GM12878 (cell line): ENCODE measurements at regions not wholly inside any gene's neighbourhood (a gene's known extent, or its start where the extent isn't known, plus 50 kb on each side); places are given as distances from the start of the nearest gene placed in this dataset.

Experiments
- ATAC-seq: fragments of 200-7000 bp; cut with Tn5 transposase; 3 replicates; pipeline ENCODE4 v1.9.1; 2020; ENCODE audit warnings: mild to moderate bottlenecking, moderate library complexity
- BruUV-seq: library from RNA; stranded (reverse); fragments of 400-500 nt; replicated peaks from 2 replicates; lab custom pipeline; 2021; lab: Mats Ljungman, UMichigan
- CTCF ChIA-PET: fragments of 300-600 bp; sonication (Branson Sonifier 250); formaldehyde crosslinking; extraction: SDS; loops from one replicate; lab custom pipeline; 2021; ENCODE audit warnings: inconsistent platforms; lab: Yijun Ruan, JAX
- POLR2A ChIA-PET: fragments of 350-600 bp; formaldehyde crosslinking; extraction: SDS; loops from one replicate; lab custom pipeline; 2021; ENCODE audit warnings: inconsistent platforms; lab: Charles Lee
- RAD21 ChIA-PET: fragments of 300-600 bp; sonication (Branson Sonifier 250); formaldehyde crosslinking; loops from one replicate; lab custom pipeline; 2023; ENCODE audit warnings: antibody characterized with exemption; ENCODE audit not compliant: unreplicated experiment; lab: Charles Lee
- SMC1A ChIA-PET: fragments of 300-600 bp; sonication (Branson Sonifier 250); formaldehyde crosslinking; loops from one replicate; lab custom pipeline; 2023; ENCODE audit not compliant: unreplicated experiment, uncharacterized antibody; lab: Charles Lee
- DNase-seq: peaks from one replicate; pipeline ENCODE4 v3.0.0-alpha.2; 2011; ENCODE audit warnings: low read depth, low spot score
- FAIRE-seq: peaks from 3 replicates; lab custom pipeline; 2011; peaks lifted over from hg19 to GRCh38; lab: Jason Lieb, UNC
- H2AFZ ChIP-seq: 2 replicates; pipeline ENCODE4 v1.6.0; 2011; ENCODE audit warnings: low read depth, low read length, control low read depth; ENCODE audit not compliant: control insufficient read depth
- H3K27ac ChIP-seq: 2 replicates; pipeline ENCODE4 v1.5.1; 2011; ENCODE audit warnings: control low read depth; ENCODE audit not compliant: control insufficient read depth, insufficient read depth
- H3K27me3 ChIP-seq, 2 experiments: replicated peaks in 1 of 2; 2 replicates each; pipeline versions ENCODE4 v1.6.0 to v1.6.1; 2011; ENCODE audit warnings: low read length in 1 of 2; ENCODE audit not compliant: control insufficient read depth in 2 of 2, insufficient read depth in 2 of 2
- H3K36me3 ChIP-seq, 2 experiments: 2 replicates each; pipeline ENCODE4 v1.5.1; 2011; ENCODE audit warnings: low read length in 1 of 2; ENCODE audit not compliant: control insufficient read depth in 2 of 2, insufficient read depth in 2 of 2
- H3K4me1 ChIP-seq: 2 replicates; pipeline ENCODE4 v1.6.1; 2011; ENCODE audit warnings: mild to moderate bottlenecking, low read length, moderate library complexity, mixed read lengths; ENCODE audit not compliant: control insufficient read depth, insufficient read depth
- H3K4me2 ChIP-seq: 2 replicates; pipeline ENCODE4 v1.6.0; 2011; ENCODE audit warnings: control low read depth; ENCODE audit not compliant: control insufficient read depth, insufficient read depth
- H3K4me3 ChIP-seq: fragments of 200-600 bp; sonication (generic); 2 replicates; pipeline ENCODE4 v1.5.1; 2016
- H3K79me2 ChIP-seq: 2 replicates; pipeline ENCODE4 v1.6.0; 2011; ENCODE audit warnings: low read length; ENCODE audit not compliant: control insufficient read depth, insufficient read depth
- H3K9ac ChIP-seq: 2 replicates; pipeline ENCODE4 v1.8.0; 2011; ENCODE audit warnings: low read length, control low read depth, mixed read lengths; ENCODE audit not compliant: control insufficient read depth, insufficient read depth
- H3K9me3 ChIP-seq: replicated peaks from 3 replicates; pipeline ENCODE4 v1.5.1; 2011; ENCODE audit warnings: mild to moderate bottlenecking, low read length; ENCODE audit not compliant: control insufficient read depth, insufficient read depth
- H4K20me1 ChIP-seq: 2 replicates; pipeline ENCODE4 v1.6.0; 2011; ENCODE audit not compliant: control insufficient read depth, insufficient read depth
- CREM ChIP-seq: IDR thresholded peaks from 2 replicates; pipeline ENCODE4 v1.6.1; 2014; ENCODE audit warnings: antibody characterized with exemption, low read depth
- ESRRA ChIP-seq: IDR thresholded peaks from 2 replicates; pipeline ENCODE4 v1.6.1; 2012; ENCODE audit warnings: mild to moderate bottlenecking, low read length, improper control_type of control experiment
- JUNB ChIP-seq: IDR thresholded peaks from 2 replicates; pipeline ENCODE4 v1.6.1; 2016; ENCODE audit warnings: antibody characterized with exemption, mild to moderate bottlenecking
- MTA2 ChIP-seq: fragments of 450-650 bp; IDR thresholded peaks from 2 replicates; pipeline ENCODE4 v1.6.1; 2016; ENCODE audit warnings: low read depth, mild to moderate bottlenecking, moderate library complexity
- MYB ChIP-seq: fragments of 150-350 bp; IDR thresholded peaks from 2 replicates; pipeline ENCODE4 v1.6.1; 2014; ENCODE audit warnings: mild to moderate bottlenecking, low read depth, low read length, borderline replicate concordance
- PAX8 ChIP-seq: fragments of 450-650 bp; IDR thresholded peaks from 2 replicates; pipeline ENCODE4 v1.6.1; 2017; ENCODE audit warnings: mild to moderate bottlenecking, moderate library complexity
- SIX5 ChIP-seq: IDR thresholded peaks from 2 replicates; pipeline ENCODE4 v1.6.1; 2011; ENCODE audit warnings: mild to moderate bottlenecking, low read depth, low read length, moderate library complexity; ENCODE audit not compliant: severe bottlenecking
- ZNF274 ChIP-seq: IDR thresholded peaks from one replicate; pipeline ENCODE4 v1.8.0; 2011; ENCODE audit not compliant: insufficient read length, insufficient read depth
- WGBS: methylation state at CpG from one replicate; pipeline ENCODE4 v1.1.6; 2016; ENCODE audit warnings: low lambda C conversion rate; ENCODE audit not compliant: insufficient replicate concordance, insufficient coverage; ENCODE audit errors: missing lambda C conversion rate; 5-methylcytosine and 5-hydroxymethylcytosine counted together
- in situ Hi-C: fragments of 300-500 bp; cut with MboI; formaldehyde crosslinking; loops from 9 replicates; pipeline ENCODE4 v1.14.3; 2018; ENCODE audit warnings: mixed read lengths
- intact Hi-C: fragments of 100-400 bp; cut with micrococcal nuclease; formaldehyde crosslinking; loops from one replicate; pipeline ENCODE4 v1.14.2; 2022; ENCODE audit not compliant: unreplicated experiment
- TF ChIP-seq, protein P1 (sequence below): IDR thresholded peaks from 2 replicates; pipeline ENCODE4 v1.6.1; 2012; ENCODE audit warnings: low read depth, low read length, improper control_type of control experiment
- TF ChIP-seq, protein P2 (sequence below): fragments of 450-650 bp; formaldehyde crosslinking; IDR thresholded peaks from 2 replicates; pipeline ENCODE4 v1.5.0; 2022; ENCODE audit warnings: mild to moderate bottlenecking, missing genetic modification characterization
- TF ChIP-seq, protein P3 (sequence below): IDR thresholded peaks from 2 replicates; pipeline ENCODE4 v1.6.1; 2012; ENCODE audit warnings: low read length, inconsistent platforms
- TF ChIP-seq, protein P4 (sequence below): fragments of 450-650 bp; IDR thresholded peaks from 2 replicates; pipeline ENCODE4 v1.6.1; 2017; ENCODE audit warnings: low read depth, mild to moderate bottlenecking, moderate library complexity

- CTCF ChIA-PET = interaction anchor here (1.4 to 1.5 kb wide), 2 partner anchors 10 to 27 kb away, joined by 3 to 4 read pairs; no protein-coding TSS in a partner anchor
- FAIRE-seq (no peak), DNase-seq (no peak), ATAC-seq (peak; percentile 69)
- SMC1A ChIA-PET = interaction anchor here (1.1 to 2.0 kb wide), 2 partner anchors 10 to 53 kb away, joined by 3 to 4 read pairs; no protein-coding TSS in a partner anchor
- Histone ChIP-seq H2AFZ (no peak overlapping the region), H3K9ac (no peak overlapping the region), H3K79me2 (no peaks in the 10 kb centered on the region), H3K4me2 (no peak overlapping the region), H3K9me3 (no peaks in the 10 kb centered on the region; the same call in 2 of the 3 replicates), H3K36me3 (no peaks in the 10 kb centered on the region), H3K27me3 (no peaks in the 10 kb centered on the region), H3K4me3 (no peak overlapping the region), H3K4me1 (no peaks in the 10 kb centered on the region), H3K27ac (no peak overlapping the region), H4K20me1 (no peaks in the 10 kb centered on the region)
- POLR2A ChIA-PET = no interaction called here
- WGBS = 11% methylated on average over 3 of the region's 3 CpGs
- intact Hi-C loops (no loop called here), in situ Hi-C loops (no loop called here)
- BruUV-seq = no TSS peak
- RAD21 ChIA-PET = no interaction called here
- peak; percentile 42 for TF ChIP-seq JUNB
- TF ChIP-seq, protein P1, sequence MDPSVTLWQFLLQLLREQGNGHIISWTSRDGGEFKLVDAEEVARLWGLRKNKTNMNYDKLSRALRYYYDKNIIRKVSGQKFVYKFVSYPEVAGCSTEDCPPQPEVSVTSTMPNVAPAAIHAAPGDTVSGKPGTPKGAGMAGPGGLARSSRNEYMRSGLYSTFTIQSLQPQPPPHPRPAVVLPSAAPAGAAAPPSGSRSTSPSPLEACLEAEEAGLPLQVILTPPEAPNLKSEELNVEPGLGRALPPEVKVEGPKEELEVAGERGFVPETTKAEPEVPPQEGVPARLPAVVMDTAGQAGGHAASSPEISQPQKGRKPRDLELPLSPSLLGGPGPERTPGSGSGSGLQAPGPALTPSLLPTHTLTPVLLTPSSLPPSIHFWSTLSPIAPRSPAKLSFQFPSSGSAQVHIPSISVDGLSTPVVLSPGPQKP = no peak
- TF ChIP-seq, protein P2, sequence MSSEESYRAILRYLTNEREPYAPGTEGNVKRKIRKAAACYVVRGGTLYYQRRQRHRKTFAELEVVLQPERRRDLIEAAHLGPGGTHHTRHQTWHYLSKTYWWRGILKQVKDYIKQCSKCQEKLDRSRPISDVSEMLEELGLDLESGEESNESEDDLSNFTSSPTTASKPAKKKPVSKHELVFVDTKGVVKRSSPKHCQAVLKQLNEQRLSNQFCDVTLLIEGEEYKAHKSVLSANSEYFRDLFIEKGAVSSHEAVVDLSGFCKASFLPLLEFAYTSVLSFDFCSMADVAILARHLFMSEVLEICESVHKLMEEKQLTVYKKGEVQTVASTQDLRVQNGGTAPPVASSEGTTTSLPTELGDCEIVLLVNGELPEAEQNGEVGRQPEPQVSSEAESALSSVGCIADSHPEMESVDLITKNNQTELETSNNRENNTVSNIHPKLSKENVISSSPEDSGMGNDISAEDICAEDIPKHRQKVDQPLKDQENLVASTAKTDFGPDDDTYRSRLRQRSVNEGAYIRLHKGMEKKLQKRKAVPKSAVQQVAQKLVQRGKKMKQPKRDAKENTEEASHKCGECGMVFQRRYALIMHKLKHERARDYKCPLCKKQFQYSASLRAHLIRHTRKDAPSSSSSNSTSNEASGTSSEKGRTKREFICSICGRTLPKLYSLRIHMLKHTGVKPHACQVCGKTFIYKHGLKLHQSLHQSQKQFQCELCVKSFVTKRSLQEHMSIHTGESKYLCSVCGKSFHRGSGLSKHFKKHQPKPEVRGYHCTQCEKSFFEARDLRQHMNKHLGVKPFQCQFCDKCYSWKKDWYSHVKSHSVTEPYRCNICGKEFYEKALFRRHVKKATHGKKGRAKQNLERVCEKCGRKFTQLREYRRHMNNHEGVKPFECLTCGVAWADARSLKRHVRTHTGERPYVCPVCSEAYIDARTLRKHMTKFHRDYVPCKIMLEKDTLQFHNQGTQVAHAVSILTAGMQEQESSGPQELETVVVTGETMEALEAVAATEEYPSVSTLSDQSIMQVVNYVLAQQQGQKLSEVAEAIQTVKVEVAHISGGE (CRISPR knock-in tag) = no peak
- no peak for TF ChIP-seq CREM
- TF ChIP-seq, protein P3, sequence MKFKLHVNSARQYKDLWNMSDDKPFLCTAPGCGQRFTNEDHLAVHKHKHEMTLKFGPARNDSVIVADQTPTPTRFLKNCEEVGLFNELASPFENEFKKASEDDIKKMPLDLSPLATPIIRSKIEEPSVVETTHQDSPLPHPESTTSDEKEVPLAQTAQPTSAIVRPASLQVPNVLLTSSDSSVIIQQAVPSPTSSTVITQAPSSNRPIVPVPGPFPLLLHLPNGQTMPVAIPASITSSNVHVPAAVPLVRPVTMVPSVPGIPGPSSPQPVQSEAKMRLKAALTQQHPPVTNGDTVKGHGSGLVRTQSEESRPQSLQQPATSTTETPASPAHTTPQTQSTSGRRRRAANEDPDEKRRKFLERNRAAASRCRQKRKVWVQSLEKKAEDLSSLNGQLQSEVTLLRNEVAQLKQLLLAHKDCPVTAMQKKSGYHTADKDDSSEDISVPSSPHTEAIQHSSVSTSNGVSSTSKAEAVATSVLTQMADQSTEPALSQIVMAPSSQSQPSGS = peak; percentile 73
- TF ChIP-seq ESRRA = no peak
- TF ChIP-seq MTA2 = no peak
- no peak for TF ChIP-seq SIX5
- TF ChIP-seq MYB = no peak
- no peak for TF ChIP-seq ZNF274
- no peak for TF ChIP-seq PAX8
- TF ChIP-seq, protein P4, sequence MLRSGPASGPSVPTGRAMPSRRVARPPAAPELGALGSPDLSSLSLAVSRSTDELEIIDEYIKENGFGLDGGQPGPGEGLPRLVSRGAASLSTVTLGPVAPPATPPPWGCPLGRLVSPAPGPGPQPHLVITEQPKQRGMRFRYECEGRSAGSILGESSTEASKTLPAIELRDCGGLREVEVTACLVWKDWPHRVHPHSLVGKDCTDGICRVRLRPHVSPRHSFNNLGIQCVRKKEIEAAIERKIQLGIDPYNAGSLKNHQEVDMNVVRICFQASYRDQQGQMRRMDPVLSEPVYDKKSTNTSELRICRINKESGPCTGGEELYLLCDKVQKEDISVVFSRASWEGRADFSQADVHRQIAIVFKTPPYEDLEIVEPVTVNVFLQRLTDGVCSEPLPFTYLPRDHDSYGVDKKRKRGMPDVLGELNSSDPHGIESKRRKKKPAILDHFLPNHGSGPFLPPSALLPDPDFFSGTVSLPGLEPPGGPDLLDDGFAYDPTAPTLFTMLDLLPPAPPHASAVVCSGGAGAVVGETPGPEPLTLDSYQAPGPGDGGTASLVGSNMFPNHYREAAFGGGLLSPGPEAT = no peak
These were observed 182.7 kb upstream of the GADL1 start for GRCh38 chr3:31077021-31077601.
